ENCODE measurements at regions not wholly inside any gene's neighbourhood (a gene's known extent, or its start where the extent isn't known, plus 50 kb on each side); places are given as distances from the start of the nearest gene placed in this dataset.

- no peak for TF ChIP-seq CTCF (IDR thresholded peaks at IDR 0.05)
- no peak for TF ChIP-seq POLR2A (IDR thresholded peaks at IDR 0.05)
Observed at GRCh38 chr2:59833941-59834340, 719.5 kb downstream of the BCL11A start.
